Naive thymus-derived CD4-positive, alpha-beta T cell (primary cell): ENCODE measurements at regions not wholly inside any gene's neighbourhood (a gene's known extent, or its start where the extent isn't known, plus 50 kb on each side); places are given as distances from the start of the nearest gene placed in this dataset.
"Not testable (repeated sequence)": the region's sequence is repeated elsewhere in the genome, so short reads cannot be mapped to it uniquely, and the experiment has no call there.

Experiments
- ATAC-seq: fragments of 150-1000 bp; cut with Tn5 transposase; 2 replicates; pipeline ENCODE4 v1.10.0; 2021; ENCODE audit warnings: mild to moderate bottlenecking, moderate library complexity
- CTCF ChIA-PET: fragments of 350-600 bp; sonication (Branson Sonifier 250); formaldehyde crosslinking; loops from one replicate; lab custom pipeline; 2021; ENCODE audit warnings: antibody characterized with exemption; lab: Charles Lee
- POLR2A ChIA-PET: fragments of 350-600 bp; sonication (Branson Sonifier 250); formaldehyde crosslinking; loops from one replicate; lab custom pipeline; 2021; ENCODE audit warnings: antibody characterized with exemption, inconsistent platforms; lab: Charles Lee
- DNase-seq, 9 donors: peaks; one replicate each; pipeline versions ENCODE4 v3.0.0 to v3.0.0-alpha.2; 2020 to 2022; ENCODE audit warnings: mixed read lengths in 1 of 9
- H3K27ac ChIP-seq: one replicate; pipeline ENCODE4 v1.7.0; 2013; ENCODE audit warnings: mild to moderate bottlenecking, low read depth, low read length, moderate library complexity
- H3K27me3 ChIP-seq, 2 donors: one replicate each; pipeline ENCODE4 v1.7.0; 2013; ENCODE audit warnings: low read length in 2 of 2, mild to moderate bottlenecking in 2 of 2, moderate library complexity in 2 of 2; ENCODE audit not compliant: control insufficient read depth in 2 of 2, insufficient read depth in 2 of 2
- H3K36me3 ChIP-seq, 3 experiments: 1 replicate in 2 of 3; 2 replicates in 1 of 3; pipeline ENCODE4 v1.7.0; 2013; ENCODE audit warnings: low read length in 3 of 3, mild to moderate bottlenecking in 3 of 3, moderate library complexity in 1 of 3; ENCODE audit not compliant: insufficient read depth in 3 of 3, control insufficient read depth in 2 of 3
- H3K4me1 ChIP-seq, 2 donors: one replicate each; pipeline ENCODE4 v1.7.0; 2013; ENCODE audit warnings: low read length in 2 of 2, mild to moderate bottlenecking in 2 of 2, moderate library complexity in 1 of 2; ENCODE audit not compliant: control insufficient read depth in 2 of 2, insufficient read depth in 2 of 2
- H3K4me3 ChIP-seq: 2 replicates; pipeline ENCODE4 v1.7.0; 2013; ENCODE audit warnings: mild to moderate bottlenecking, low read length
- H3K9me3 ChIP-seq, 3 experiments: 1 replicate in 2 of 3; 2 replicates in 1 of 3; pipeline ENCODE4 v1.7.0; 2013; ENCODE audit warnings: low read length in 3 of 3; ENCODE audit not compliant: control insufficient read depth in 2 of 3
- H3K27ac Mint-ChIP-seq, 9 donors: one replicate each; pipeline ENCODE4 v1.8.0; 2020 to 2022; ENCODE audit warnings: mixed read lengths in 9 of 9, mild to moderate bottlenecking in 8 of 9, moderate library complexity in 5 of 9, inconsistent platforms in 2 of 9
- H3K27me3 Mint-ChIP-seq, 5 donors: one replicate each; pipeline ENCODE4 v1.8.0; 2021 to 2022; ENCODE audit warnings: mixed read lengths in 5 of 5, mild to moderate bottlenecking in 1 of 5
- H3K36me3 Mint-ChIP-seq, 5 donors: one replicate each; pipeline ENCODE4 v1.8.0; 2020 to 2022; ENCODE audit warnings: mixed read lengths in 5 of 5, mild to moderate bottlenecking in 3 of 5, inconsistent platforms in 1 of 5
- H3K4me1 Mint-ChIP-seq, 7 donors: one replicate each; pipeline ENCODE4 v1.8.0; 2020 to 2022; ENCODE audit warnings: mixed read lengths in 7 of 7, mild to moderate bottlenecking in 3 of 7, inconsistent platforms in 1 of 7
- H3K4me3 Mint-ChIP-seq, 10 donors: one replicate each; pipeline ENCODE4 v1.8.0; 2020 to 2022; ENCODE audit warnings: mild to moderate bottlenecking in 10 of 10, mixed read lengths in 10 of 10, moderate library complexity in 6 of 10, inconsistent platforms in 2 of 10
- H3K9me3 Mint-ChIP-seq, 11 donors: one replicate each; pipeline ENCODE4 v1.8.0; 2020 to 2022; ENCODE audit warnings: mixed read lengths in 11 of 11, mild to moderate bottlenecking in 4 of 11, inconsistent platforms in 1 of 11, moderate library complexity in 1 of 11
- intact Hi-C, 2 donors: fragments of 100-400 bp; cut with micrococcal nuclease; formaldehyde crosslinking; loops; one replicate each; pipeline ENCODE4 v1.15.1; 2023

DNA sequence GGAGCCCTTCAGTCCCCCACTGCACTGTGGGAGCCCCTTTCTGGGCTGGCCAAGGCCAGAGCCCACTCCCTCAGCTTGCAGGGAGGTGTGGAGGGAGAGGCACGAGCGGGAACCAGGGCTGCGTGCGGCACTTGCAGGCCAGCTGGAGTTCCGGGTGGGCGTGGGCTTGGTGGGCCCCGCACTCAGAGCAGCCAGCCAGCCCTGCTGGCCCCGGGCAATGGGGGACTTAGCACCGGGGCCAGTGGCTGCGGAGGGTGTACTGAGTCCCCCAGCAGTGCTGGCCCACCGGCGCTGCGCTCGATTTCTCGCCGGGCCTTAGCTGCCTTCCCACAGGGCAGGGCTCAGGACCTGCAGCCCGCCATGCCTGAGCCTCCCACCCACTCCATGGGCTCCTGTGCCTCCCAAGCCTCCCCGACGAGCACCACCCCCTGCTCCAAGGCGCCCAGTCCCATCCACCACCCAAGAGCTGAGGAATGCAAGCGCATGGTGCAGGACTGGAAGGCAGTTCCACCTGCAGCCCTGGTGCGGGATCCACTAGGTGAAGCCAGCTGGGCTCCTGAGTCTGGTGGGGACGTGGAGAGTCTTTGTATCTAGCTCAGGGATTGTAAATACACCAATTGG lies 776.2 kb downstream of the KCTD8 start:
- H3K4me3 ChIP-seq, POLR2A ChIA-PET, H3K27me3 Mint-ChIP-seq, H3K27ac Mint-ChIP-seq, H3K4me1 ChIP-seq, H3K4me3 Mint-ChIP-seq, CTCF ChIA-PET, H3K27ac ChIP-seq, DNase-seq, H3K4me1 Mint-ChIP-seq, H3K36me3 ChIP-seq, H3K9me3 ChIP-seq, intact Hi-C loops, H3K36me3 Mint-ChIP-seq, ATAC-seq, H3K27me3 ChIP-seq: not testable (repeated sequence)
- H3K9me3 Mint-ChIP-seq = peaks cover 0 to 39% (median 16%) of the 10 kb centered on the region in 11 donors

DNA sequence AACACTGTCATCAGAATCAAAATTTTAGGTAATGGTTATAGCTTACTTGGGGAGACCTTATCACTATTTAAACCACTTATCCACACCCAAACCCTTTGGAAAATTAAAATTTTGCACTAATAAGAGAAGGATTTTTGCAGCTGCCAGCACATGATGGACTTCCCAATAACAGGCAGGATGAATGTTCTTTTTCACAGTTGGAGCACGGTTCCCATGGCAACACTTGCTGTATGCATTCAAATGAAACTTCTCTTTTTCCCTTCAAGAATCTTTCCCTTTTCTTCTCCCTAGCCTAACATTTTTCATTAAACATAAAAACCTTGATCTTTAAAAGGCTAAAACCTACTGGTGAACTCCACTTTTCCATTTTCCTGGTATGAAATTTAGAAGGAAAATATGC lies 768.2 kb downstream of the KCTD8 start:
- intact Hi-C loops = no loop called here
- Histone ChIP-seq H3K36me3 (no peaks in the 10 kb centered on the region), H3K4me3 (no peak overlapping the region), H3K9me3 (no peaks in the 10 kb centered on the region), H3K27ac (no peak overlapping the region), H3K27me3 (no peaks in the 10 kb centered on the region), H3K4me1 (no peaks in the 10 kb centered on the region)
- Mint-ChIP-seq H3K4me1 (no peaks in the 10 kb centered on the region), H3K27ac (no peak overlapping the region), H3K27me3 (no peaks in the 10 kb centered on the region), H3K4me3 (no peak overlapping the region), H3K9me3 (peaks cover 1 to 18% (median 9%) of the 10 kb centered on the region in 11 donors), H3K36me3 (no peaks in the 10 kb centered on the region)
- CTCF ChIA-PET = no interaction called here
- no peak for ATAC-seq
- POLR2A ChIA-PET = no interaction called here
- no peak for DNase-seq

DNA sequence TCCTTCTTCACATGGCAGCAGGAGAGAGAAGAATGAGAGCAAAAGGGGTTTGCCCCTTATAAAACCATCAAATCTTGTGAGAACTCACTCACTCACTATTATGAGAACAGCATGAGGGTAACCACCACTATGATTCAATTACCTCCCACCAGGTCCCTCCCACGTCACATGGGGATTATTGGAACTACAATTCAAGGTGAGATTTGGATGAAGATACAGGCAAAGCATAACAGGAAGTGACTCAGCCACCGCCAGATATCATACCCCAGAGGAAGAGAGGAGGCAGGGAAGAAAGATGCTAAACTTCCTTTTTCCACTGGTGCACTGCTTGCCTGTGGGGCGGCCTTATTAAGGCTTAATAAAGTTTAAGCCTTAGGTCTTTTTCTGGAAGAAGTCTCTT lies 766.1 kb downstream of the KCTD8 start:
- no peak overlapping the region for H3K4me3 Mint-ChIP-seq
- Histone ChIP-seq H3K36me3 (no peaks in the 10 kb centered on the region), H3K4me1 (no peaks in the 10 kb centered on the region), H3K9me3 (no peaks in the 10 kb centered on the region), H3K27ac (no peak overlapping the region), H3K4me3 (no peak overlapping the region), H3K27me3 (no peaks in the 10 kb centered on the region)
- H3K4me1 Mint-ChIP-seq = no peaks in the 10 kb centered on the region
- no peaks in the 10 kb centered on the region for H3K36me3 Mint-ChIP-seq
- no peak overlapping the region for H3K27ac Mint-ChIP-seq
- no peak for ATAC-seq
- no peaks in the 10 kb centered on the region for H3K27me3 Mint-ChIP-seq
- POLR2A ChIA-PET = no interaction called here
- H3K9me3 Mint-ChIP-seq = peaks cover 0 to 18% (median 6%) of the 10 kb centered on the region in 11 donors
- DNase-seq = no peak
- intact Hi-C loops = no loop called here
- CTCF ChIA-PET = no interaction called here

DNA sequence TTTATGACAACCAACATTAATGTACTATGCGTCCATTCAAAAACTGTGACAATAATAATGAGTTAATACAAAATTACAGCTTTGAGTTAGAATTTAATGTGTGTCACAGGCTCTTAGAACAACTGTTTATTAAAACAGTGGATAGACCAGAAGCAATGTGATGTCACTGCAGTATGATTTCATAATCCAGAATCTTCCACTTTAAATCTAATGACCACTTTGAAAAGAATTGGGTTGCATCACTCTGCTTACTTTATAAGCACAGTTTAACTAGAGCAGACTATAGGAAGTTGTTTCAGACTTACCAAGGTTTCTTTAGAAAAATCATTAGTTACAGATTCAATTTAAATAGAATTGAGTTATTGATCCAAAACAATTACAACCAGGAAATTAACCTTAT lies 758.5 kb downstream of the KCTD8 start:
- Histone ChIP-seq H3K4me3 (no peak overlapping the region), H3K9me3 (no peaks in the 10 kb centered on the region), H3K27me3 (no peaks in the 10 kb centered on the region), H3K27ac (no peak overlapping the region), H3K4me1 (no peaks in the 10 kb centered on the region), H3K36me3 (no peaks in the 10 kb centered on the region)
- DNase-seq (no peak), ATAC-seq (no peak)
- ChIA-PET POLR2A (no interaction called here), CTCF (no interaction called here)
- no peaks in the 10 kb centered on the region for H3K27me3 Mint-ChIP-seq
- no peaks in the 10 kb centered on the region for H3K4me1 Mint-ChIP-seq
- H3K4me3 Mint-ChIP-seq = no peak overlapping the region
- no peak overlapping the region for H3K27ac Mint-ChIP-seq
- H3K9me3 Mint-ChIP-seq = peaks cover 2 to 27% (median 7%) of the 10 kb centered on the region in 11 donors
- no peaks in the 10 kb centered on the region for H3K36me3 Mint-ChIP-seq
- intact Hi-C loops = loop anchor here in 1 of 2 donors (10.0 kb wide), 1 partner anchor 55 kb away; no protein-coding TSS in a partner anchor

DNA sequence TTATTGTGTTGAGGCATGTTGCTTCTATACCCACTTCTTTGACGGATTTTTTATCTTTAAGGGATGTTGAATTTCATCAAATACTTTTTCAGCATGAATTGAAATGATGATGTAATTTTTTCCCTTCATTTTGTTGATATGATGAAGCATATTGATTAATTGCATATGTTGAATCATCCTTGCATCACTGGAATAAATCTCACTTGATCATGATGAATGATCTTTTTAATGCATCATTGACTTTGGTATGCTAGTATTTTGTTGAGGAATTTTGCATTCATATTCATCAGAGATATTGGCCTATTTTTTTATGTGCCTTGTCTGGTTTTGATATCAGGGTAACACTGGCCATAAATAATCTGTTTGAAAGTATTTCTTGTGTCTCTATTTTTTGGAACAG lies 754.7 kb downstream of the KCTD8 start:
- no peak overlapping the region for H3K27ac ChIP-seq
- H3K9me3 ChIP-seq = no peaks in the 10 kb centered on the region
- H3K27me3 ChIP-seq = no peaks in the 10 kb centered on the region
- H3K4me3 Mint-ChIP-seq = no peak overlapping the region
- POLR2A ChIA-PET = no interaction called here
- CTCF ChIA-PET = no interaction called here
- no peak for DNase-seq
- peaks cover 2 to 34% (median 13%) of the 10 kb centered on the region in 11 donors for H3K9me3 Mint-ChIP-seq
- no peaks in the 10 kb centered on the region for H3K27me3 Mint-ChIP-seq
- ATAC-seq = no peak
- no peak overlapping the region for H3K27ac Mint-ChIP-seq
- no peaks in the 10 kb centered on the region for H3K4me1 ChIP-seq
- H3K4me3 ChIP-seq = no peak overlapping the region
- no peaks in the 10 kb centered on the region for H3K4me1 Mint-ChIP-seq
- no peaks in the 10 kb centered on the region for H3K36me3 Mint-ChIP-seq
- no peaks in the 10 kb centered on the region for H3K36me3 ChIP-seq
- intact Hi-C loops = loop anchor here in 1 of 2 donors (10.0 kb wide), 1 partner anchor 59 kb away; no protein-coding TSS in a partner anchor

DNA sequence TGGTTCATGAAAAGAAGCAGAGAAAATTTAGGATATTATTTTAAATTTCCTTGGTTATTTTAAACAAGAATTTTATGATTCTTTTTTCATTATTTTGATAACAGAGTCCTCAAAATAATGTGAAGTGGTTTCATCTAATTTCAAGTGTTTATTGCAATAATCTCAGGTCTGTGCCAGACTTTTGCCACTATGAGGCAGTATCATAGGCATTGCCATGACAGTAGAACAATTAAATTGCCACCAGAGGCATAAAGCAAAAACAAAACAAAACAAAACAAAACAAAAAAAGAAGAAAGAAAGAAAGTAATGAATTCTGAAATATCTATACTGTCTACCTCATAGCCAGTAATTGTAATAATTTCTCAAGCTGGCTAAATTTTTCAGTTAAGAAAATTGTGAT lies 739.2 kb downstream of the KCTD8 start:
- intact Hi-C loops = no loop called here
- Mint-ChIP-seq H3K9me3 (peaks cover 0 to 45% (median 11%) of the 10 kb centered on the region in 11 donors), H3K27me3 (no peaks in the 10 kb centered on the region), H3K4me3 (no peak overlapping the region), H3K4me1 (no peaks in the 10 kb centered on the region), H3K36me3 (peaks cover 0 to 3% (median 0%) of the 10 kb centered on the region in 5 donors), H3K27ac (no peak overlapping the region)
- H3K4me1 ChIP-seq = no peaks in the 10 kb centered on the region
- H3K4me3 ChIP-seq = no peak overlapping the region
- no peak overlapping the region for H3K27ac ChIP-seq
- no peaks in the 10 kb centered on the region for H3K9me3 ChIP-seq
- no peaks in the 10 kb centered on the region for H3K36me3 ChIP-seq
- no peaks in the 10 kb centered on the region for H3K27me3 ChIP-seq
- CTCF ChIA-PET = no interaction called here
- DNase-seq = no peak
- POLR2A ChIA-PET = no interaction called here
- no peak for ATAC-seq

DNA sequence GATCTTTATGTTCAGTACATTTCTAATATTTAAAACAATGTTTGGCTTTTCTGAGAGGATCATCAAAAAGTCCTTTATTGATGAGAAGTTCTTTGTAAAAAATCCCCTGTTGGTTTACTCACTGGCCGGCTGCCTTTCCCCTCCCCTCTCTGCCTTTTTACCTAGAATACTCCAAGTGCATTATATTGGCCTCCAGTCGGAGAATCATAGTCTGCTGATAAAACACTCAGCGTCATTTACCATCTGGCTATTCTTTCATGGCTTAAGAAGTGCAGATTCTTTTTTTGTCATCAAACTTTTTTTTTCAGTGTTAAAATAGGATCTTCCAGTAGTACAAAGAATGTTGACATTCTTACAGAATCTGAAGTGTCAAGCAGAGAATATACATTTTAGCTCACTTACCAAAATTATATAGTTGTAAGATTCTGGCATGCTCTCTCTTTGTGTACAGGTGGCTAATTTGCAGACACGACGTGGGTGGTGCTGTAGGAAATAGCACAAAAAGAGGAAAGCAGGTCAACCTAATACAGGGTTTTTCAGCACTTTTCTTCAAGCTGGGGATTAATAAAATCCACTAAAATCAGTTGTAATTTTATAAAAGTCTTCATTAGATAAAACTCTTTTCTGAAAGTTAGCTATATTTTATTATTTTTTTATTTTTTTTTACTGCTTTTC lies 731.8 kb downstream of the KCTD8 start:
- no peak overlapping the region for H3K4me3 ChIP-seq
- POLR2A ChIA-PET = no interaction called here
- no peak overlapping the region for H3K27ac ChIP-seq
- no peaks in the 10 kb centered on the region for H3K9me3 ChIP-seq
- Mint-ChIP-seq H3K27me3 (no peaks in the 10 kb centered on the region), H3K9me3 (peaks cover 0 to 15% (median 4%) of the 10 kb centered on the region in 11 donors), H3K27ac (no peak overlapping the region), H3K36me3 (no peaks in the 10 kb centered on the region), H3K4me3 (no peak overlapping the region), H3K4me1 (no peaks in the 10 kb centered on the region)
- no peaks in the 10 kb centered on the region for H3K4me1 ChIP-seq
- DNase-seq (no peak), ATAC-seq (no peak)
- intact Hi-C loops = no loop called here
- no peaks in the 10 kb centered on the region for H3K36me3 ChIP-seq
- CTCF ChIA-PET = no interaction called here
- no peaks in the 10 kb centered on the region for H3K27me3 ChIP-seq
